ELR (cell line): ENCODE measurements at regions not wholly inside any gene's neighbourhood (a gene's known extent, or its start where the extent isn't known, plus 50 kb on each side); places are given as distances from the start of the nearest gene placed in this dataset.

Source experiments
- DNase-seq: peaks from one replicate; pipeline ENCODE4 v3.0.0-alpha.2; 2015; ENCODE audit warnings: low read depth

GRCh38 chr12:67797185-67797741, 148.7 kb downstream of the DYRK2 start:
- no peak for DNase-seq

DNA sequence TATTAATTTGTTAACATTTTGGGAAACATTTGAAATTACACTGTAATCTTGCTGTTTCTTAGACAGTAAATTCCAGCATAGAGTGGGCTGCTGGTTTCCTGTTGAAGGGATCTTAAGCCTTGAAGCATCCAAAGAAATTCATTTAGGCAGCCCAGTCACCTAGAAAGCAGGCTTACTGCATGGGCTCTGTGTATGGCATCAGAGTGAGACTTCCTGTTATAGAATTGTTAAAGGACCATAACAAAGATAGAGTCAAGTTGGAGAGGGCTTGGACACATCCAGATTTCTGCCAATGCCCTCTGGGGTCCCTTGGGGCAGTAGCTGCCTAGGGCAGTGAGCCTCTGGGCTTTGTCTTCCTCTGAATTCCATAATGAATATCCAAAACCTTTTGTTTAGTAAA, 149.2 kb downstream of the DYRK2 start:
- DNase-seq = no peak

DNA sequence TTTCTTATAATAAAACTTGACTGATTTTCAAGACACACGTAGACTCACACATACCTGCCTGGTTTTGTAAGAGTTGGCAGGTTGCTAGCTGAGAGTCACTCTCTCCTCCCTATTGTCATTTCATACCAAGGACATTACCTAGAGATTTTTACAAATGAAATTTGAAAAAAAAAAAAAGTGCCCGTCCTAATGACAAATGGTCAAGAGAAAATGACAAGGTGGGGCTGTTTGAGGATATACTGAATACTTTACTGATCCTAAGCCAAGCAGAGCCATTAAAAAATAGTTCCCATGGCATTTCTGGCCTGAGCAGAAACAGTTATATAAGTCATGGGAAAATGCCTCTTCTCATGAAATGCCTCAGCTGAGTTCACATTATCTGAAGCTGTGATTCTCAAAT, 150.2 kb downstream of the DYRK2 start:
- DNase-seq = no peak

- no peak for DNase-seq
These were observed 154.2 kb downstream of the DYRK2 start for GRCh38 chr12:67802731-67803130.

- DNase-seq = no peak
These were observed 154.9 kb downstream of the DYRK2 start for GRCh38 chr12:67803278-67803993.

DNA sequence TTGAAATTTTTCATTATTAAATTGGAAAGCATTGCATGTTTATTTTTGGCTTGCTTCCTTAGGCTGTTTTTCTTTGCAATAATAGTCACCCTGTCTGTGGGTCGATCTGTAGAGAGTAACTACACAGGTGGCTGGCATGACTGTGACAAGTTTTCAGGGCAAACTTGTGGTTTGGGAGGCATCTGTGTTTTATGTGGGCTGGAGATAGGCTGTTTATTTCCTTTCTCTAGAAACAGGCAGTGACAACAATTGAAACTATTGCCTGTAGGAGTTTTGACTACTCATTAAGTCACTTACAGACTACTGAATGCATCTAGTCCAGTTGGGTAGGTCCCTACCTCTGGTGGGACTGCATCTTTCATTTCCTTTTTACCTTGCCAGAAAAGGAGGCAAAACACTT, 155.6 kb downstream of the DYRK2 start:
- DNase-seq = no peak

- no peak for DNase-seq
These were observed 159.3 kb downstream of the DYRK2 start for GRCh38 chr12:67807814-67808213.

- no peak for DNase-seq
These were observed 161.6 kb downstream of the DYRK2 start for GRCh38 chr12:67810166-67810565.

DNA sequence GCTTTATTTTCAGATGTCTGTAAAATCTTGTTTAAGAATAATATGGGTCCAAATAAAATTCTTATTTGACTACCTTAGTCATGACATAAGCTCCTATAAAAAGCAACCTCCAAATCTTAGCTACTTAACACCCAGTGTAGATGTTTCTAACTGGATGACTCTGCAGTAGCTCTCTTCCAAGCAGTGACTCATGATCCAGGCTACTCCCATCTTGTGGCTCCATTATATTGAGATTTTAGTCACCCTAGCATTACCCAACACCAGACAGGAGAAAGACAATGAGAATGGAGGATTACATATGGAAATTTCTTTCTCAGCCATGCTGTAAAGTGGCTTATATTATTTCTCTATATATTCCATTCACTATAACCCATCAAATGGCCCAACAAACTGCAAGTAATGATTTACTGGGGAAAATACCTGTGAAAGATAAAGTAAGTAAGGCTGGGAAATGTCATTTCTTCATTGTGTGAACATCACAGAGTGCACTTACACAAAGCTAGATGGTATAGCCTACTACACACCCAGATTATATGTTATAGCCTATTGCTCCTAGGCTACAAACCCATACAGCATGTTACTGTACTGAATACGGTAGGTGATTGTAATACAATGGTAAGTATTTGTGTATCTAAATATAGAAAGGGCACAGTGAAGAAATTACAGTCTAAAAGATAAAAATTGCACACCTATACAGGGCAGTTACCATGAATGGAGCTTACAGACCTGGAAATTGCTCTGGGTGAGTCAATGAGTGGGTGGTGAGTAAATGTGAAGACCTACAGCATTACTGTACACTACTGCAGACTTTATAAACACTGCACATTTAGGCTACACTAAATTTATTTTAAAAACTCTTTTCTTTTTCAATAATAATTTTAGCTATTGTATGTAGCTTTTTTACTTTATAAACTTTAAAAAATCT, 163.2 kb downstream of the DYRK2 start:
- DNase-seq = peak; percentile 93

DNA sequence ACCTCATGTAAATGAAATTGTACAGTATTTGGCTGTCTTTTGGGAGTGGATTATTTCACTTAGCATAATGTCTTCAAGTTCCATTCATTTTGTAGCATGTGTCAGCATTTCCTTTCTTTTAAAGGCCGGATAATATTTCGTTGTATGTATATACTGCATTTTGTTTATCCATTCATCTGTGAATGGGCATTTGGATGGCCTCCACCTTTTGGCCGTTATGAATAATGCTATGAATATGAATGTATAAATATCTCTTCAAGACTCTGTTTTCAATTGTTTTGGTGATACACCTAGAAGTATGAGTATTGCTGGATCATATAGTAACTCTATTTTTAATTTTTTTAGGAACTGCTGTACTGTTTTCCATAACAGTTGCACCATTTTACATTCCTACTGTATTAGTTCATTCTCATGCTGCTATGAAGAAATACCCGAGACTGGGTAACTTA, 164.9 kb downstream of the DYRK2 start:
- DNase-seq = peak; percentile 74

DNA sequence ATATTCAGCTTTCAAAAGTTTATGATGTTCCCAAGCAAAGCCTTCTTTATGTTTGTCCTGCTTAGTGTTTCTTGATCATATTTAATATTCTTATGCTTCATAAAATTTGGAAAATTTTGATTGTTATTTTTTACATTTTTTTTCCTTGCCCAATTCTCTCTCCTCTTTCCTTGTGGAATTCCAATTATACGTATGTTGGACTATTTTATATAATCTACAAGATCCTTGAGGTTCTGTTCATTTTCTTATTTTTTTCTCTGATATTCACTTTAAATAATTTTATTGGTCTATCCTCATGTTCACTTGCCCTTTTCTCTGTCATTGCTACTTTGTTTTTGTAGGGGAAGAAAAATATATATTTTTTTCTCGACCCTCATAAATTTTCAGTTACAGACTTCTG, 167.7 kb downstream of the DYRK2 start:
- peak; percentile 38 for DNase-seq

DNA sequence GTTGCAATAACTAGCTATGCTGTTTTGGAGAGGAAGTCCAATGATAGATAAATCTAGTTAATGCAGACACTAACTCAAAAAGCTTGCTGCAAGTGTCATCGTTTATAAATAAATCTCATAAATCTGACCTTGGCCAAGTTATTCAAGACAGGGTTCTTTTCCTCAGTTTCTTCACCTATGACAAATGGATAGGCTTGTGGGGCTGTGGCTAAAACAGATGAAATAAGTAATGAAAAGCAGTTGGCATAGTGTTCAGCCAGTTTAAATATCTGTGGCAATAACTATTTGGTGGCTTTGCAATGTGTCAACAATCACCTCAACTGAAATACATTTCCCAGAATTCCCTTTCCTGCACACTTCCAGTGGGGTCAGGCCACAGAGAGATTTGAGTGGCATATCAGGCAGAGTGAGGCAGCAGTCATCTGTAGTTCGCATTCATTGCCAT, 169.9 kb downstream of the DYRK2 start:
- DNase-seq = no peak

DNA sequence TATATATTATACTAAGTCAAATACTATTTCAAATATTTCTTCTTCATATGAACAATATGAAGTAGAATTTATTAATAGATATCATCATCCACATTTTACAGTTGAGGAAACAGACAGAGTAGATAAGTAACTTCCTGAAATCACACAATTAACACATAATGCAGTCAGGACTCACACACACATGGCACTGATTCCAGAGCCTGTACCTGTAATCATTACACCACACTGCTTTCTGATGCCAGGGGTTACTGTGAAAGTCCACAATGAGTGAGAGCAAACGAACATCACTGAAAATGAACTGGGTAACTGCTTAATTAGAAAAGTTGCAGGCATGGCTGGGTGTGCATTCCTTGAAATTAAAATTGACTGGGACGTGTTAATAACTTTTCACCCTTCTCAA, 169.3 kb upstream of the IFNG-AS1 start:
- no peak for DNase-seq

DNA sequence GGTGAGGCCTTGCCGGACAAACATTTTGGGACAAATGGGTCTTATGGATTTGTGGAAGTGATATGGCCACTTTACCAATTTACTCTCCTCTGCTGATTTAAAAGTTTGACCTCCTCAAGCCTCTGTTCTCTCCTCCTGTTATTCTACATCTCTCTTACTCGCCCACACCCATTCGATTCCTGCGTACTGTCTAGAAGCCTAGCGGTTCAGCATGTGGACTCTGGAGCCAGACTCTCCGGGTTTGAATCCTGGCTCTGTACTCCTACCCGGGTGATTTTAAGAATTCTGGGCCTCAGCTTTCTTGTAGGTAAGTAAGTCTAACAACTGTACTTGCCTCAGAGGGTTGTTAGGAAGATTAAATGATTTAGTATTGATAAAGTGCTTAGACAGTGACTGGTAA, 168.6 kb upstream of the IFNG-AS1 start:
- DNase-seq = no peak

GRCh38 chr12:67822826-67823225, 166.4 kb upstream of the IFNG-AS1 start:
- no peak for DNase-seq

- peak; percentile 11 for DNase-seq
These were observed 163.1 kb upstream of the IFNG-AS1 start for GRCh38 chr12:67826148-67826547.

- DNase-seq = peak; percentile 64
These were observed 162.1 kb upstream of the IFNG-AS1 start for GRCh38 chr12:67826946-67827720.

DNA sequence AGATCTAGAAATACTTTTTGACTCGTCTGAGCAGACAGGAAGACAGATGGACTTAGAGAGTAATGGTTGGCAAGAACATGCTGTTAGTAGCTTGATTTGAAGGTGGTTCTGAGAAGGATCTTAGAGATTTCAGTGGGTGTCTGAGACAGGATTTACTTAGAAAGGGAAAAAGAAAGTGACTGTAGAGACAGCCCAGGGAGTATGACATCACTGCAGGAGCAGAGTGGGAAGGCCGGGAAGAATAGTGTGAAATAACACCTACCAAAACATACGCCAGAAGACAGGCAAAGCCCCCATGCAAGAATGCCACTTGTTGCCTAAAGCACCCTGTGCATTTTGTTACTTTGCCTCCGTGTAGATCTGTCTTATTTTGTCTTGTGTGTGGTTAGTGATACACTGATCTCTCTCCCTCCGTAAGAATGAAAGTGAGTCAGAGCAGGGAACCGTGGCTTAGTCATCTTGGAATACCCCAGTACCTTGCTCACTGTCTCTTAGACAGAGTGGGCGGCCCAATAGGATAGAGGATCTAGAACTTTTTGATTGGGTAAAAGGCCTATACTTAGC, 161.3 kb upstream of the IFNG-AS1 start:
- peak; percentile 98 for DNase-seq

GRCh38 chr12:67829896-67830295, 159.4 kb upstream of the IFNG-AS1 start:
- DNase-seq = no peak

DNA sequence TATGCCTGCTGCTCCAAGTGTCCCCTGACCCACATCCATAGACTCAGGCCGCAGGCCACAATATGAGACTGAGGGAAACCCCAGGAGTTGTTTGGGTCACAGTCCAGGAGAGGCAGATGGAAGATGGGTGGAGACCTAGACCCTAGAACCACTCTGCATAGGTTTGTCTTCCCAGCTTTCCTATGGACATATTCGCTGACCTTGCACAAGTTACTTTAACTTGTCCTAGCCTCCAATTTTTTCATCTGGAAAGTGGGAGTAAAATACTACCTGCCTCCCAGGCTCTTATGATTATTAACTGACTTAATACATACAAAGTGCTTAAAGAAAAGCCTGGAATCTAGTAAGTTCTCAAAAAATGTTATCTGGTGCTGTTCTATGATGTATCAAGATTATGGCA, 157.1 kb upstream of the IFNG-AS1 start:
- no peak for DNase-seq

- DNase-seq = no peak
These were observed 155.6 kb upstream of the IFNG-AS1 start for GRCh38 chr12:67833602-67834001.

DNA sequence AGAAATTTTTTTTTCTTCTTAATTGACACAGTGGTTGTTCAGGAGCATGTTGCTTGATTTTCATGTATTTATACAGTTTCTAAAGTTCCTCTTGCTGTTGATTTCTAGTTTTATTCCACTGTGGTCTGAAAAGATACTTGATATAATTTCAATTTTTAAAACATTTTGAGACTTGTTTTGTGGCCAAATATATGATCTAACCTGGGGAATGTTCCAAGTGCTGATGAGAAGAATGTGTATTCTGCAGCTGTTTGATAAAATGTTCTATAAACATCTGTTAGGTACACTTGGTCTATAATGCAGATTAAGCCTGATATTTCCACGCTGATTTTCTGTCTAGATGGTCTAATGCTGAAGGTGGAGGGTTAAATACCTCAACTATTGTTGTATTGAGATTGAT, 151.4 kb upstream of the IFNG-AS1 start:
- DNase-seq = no peak
